ENCODE measurements at regions not wholly inside any gene's neighbourhood (a gene's known extent, or its start where the extent isn't known, plus 50 kb on each side); places are given as distances from the start of the nearest gene placed in this dataset.

- TF ChIP-seq, protein P1, sequence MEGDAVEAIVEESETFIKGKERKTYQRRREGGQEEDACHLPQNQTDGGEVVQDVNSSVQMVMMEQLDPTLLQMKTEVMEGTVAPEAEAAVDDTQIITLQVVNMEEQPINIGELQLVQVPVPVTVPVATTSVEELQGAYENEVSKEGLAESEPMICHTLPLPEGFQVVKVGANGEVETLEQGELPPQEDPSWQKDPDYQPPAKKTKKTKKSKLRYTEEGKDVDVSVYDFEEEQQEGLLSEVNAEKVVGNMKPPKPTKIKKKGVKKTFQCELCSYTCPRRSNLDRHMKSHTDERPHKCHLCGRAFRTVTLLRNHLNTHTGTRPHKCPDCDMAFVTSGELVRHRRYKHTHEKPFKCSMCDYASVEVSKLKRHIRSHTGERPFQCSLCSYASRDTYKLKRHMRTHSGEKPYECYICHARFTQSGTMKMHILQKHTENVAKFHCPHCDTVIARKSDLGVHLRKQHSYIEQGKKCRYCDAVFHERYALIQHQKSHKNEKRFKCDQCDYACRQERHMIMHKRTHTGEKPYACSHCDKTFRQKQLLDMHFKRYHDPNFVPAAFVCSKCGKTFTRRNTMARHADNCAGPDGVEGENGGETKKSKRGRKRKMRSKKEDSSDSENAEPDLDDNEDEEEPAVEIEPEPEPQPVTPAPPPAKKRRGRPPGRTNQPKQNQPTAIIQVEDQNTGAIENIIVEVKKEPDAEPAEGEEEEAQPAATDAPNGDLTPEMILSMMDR (IDR thresholded peaks at IDR 0.05; ENCODE audit: control extremely low read depth in 1 of 3, insufficient read depth in 1 of 3, low read depth in 1 of 3, low read length in 3 of 3): no peak
- TF ChIP-seq ZNF274 (IDR thresholded peaks at IDR 0.05; ENCODE audit: borderline replicate concordance, extremely low read depth, low read length) (no peak), SP4 (IDR thresholded peaks at IDR 0.05; ENCODE audit: low read length) (no peak), RAD21 (IDR thresholded peaks at IDR 0.05 in 1 of 2, conservative IDR thresholded peaks at IDR 0.05 in 1 of 2; ENCODE audit: low read depth in 2 of 2, low read length in 2 of 2) (no peak), SP1 (IDR thresholded peaks at IDR 0.05; ENCODE audit: low read depth, low read length) (no peak), YY1 (IDR thresholded peaks at IDR 0.05; ENCODE audit: low read depth, low read length) (no peak), CHD2 (IDR thresholded peaks at IDR 0.05; ENCODE audit: low read length) (no peak), GABPA (IDR thresholded peaks at IDR 0.05; ENCODE audit: borderline replicate concordance, insufficient read depth, low read length) (no peak)
- TF ChIP-seq, protein P2, sequence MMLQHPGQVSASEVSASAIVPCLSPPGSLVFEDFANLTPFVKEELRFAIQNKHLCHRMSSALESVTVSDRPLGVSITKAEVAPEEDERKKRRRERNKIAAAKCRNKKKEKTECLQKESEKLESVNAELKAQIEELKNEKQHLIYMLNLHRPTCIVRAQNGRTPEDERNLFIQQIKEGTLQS (IDR thresholded peaks at IDR 0.05; ENCODE audit: insufficient read depth, low read depth, low read length): no peak
- TF ChIP-seq, protein P3, sequence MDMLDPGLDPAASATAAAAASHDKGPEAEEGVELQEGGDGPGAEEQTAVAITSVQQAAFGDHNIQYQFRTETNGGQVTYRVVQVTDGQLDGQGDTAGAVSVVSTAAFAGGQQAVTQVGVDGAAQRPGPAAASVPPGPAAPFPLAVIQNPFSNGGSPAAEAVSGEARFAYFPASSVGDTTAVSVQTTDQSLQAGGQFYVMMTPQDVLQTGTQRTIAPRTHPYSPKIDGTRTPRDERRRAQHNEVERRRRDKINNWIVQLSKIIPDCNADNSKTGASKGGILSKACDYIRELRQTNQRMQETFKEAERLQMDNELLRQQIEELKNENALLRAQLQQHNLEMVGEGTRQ (IDR thresholded peaks at IDR 0.05; ENCODE audit: low read length): no peak
Measured at GRCh38 chr9:26551971-26552370, 340.6 kb downstream of the CAAP1 start.
